Liver (tissue), 3 donors: ENCODE measurements at regions not wholly inside any gene's neighbourhood (a gene's known extent, or its start where the extent isn't known, plus 50 kb on each side); places are given as distances from the start of the nearest gene placed in this dataset.

Experiments used
- CTCF ChIP-seq: fragments of 150-350 bp; IDR thresholded peaks from 2 replicates; pipeline ENCODE4 v1.5.1; 2017; ENCODE audit warnings: improper control_type of control experiment, low read depth, low read length; ENCODE audit not compliant: missing input control
- RAD21 ChIP-seq, 2 donors: IDR thresholded peaks; 2 replicates each; pipeline ENCODE4 v1.6.1; 2016; ENCODE audit warnings: antibody characterized with exemption in 2 of 2, mild to moderate bottlenecking in 2 of 2
- REST ChIP-seq: IDR thresholded peaks from 2 replicates; pipeline ENCODE4 v1.6.1; 2016; ENCODE audit warnings: antibody characterized with exemption, mild to moderate bottlenecking
- RXRA ChIP-seq, 2 donors: IDR thresholded peaks; 2 replicates each; pipeline ENCODE4 v1.6.1; 2017 to 2018; ENCODE audit warnings: antibody characterized with exemption in 2 of 2, mild to moderate bottlenecking in 1 of 2
- SP1 ChIP-seq: IDR thresholded peaks from 2 replicates; pipeline ENCODE4 v1.6.1; 2018; ENCODE audit warnings: antibody characterized with exemption, mild to moderate bottlenecking
- TAF1 ChIP-seq: conservative IDR thresholded peaks from 2 replicates; pipeline ENCODE4 v1.6.1; 2016; ENCODE audit warnings: antibody characterized with exemption, mild to moderate bottlenecking
- YY1 ChIP-seq: IDR thresholded peaks from 2 replicates; pipeline ENCODE4 v1.6.1; 2016; ENCODE audit warnings: antibody characterized with exemption, mild to moderate bottlenecking
- ZBTB33 ChIP-seq: IDR thresholded peaks from 2 replicates; pipeline ENCODE4 v1.6.1; 2016; ENCODE audit warnings: antibody characterized with exemption
- donor health status: healthy.
- donor health status: healthy.

DNA sequence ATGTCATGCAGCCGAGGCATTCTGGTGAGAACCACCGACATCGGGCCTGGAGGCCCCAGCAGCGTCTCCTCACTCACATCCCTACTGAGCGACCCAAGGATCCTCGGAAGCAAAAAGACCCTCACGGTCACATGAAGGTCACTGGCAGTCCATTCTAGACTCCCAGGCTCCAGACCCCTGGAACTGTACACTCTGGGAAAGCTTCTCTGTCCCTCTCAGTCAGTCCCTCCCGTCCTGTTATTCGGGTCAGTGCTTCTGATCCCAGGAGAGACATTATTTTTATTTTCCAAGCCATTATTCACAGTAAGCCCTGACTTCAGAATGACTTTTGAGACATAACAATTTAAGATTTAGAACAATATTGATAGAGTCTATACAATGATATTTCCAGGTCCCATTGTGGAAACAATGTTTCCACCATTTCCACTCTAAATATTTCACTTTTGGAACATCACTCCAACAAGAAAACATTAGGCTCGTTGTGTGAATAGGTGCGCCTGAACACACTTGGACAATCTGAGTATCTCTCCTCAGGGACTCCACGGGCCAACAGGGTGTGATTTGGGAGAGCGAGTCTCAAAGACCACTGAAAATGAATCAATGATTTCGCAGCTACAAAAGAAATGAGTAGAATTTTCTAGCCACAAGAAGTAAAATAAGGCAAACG is 199.7 kb downstream of the SOD2 start:
- TF ChIP-seq CTCF (no peak), TAF1 (no peak), RXRA (IDR thresholded peaks at IDR 0.05) (no peak), SP1 (no peak), RAD21 (IDR thresholded peaks at IDR 0.05) (no peak), ZBTB33 (no peak), REST (no peak), YY1 (no peak)
